Stomach (tissue), 4 donors: ENCODE measurements at regions not wholly inside any gene's neighbourhood (a gene's known extent, or its start where the extent isn't known, plus 50 kb on each side); places are given as distances from the start of the nearest gene placed in this dataset.

ENCODE experiments used
- EP300 ChIP-seq: sonication (generic); formaldehyde crosslinking; IDR thresholded peaks from one replicate; pipeline ENCODE4 v1.6.1; 2017; ENCODE audit warnings: antibody characterized with exemption
- POLR2AphosphoS5 ChIP-seq, 3 donors: sonication (generic); formaldehyde crosslinking; IDR thresholded peaks; one replicate each; pipeline ENCODE4 v1.6.1; 2016; ENCODE audit warnings: antibody characterized with exemption in 3 of 3

DNA sequence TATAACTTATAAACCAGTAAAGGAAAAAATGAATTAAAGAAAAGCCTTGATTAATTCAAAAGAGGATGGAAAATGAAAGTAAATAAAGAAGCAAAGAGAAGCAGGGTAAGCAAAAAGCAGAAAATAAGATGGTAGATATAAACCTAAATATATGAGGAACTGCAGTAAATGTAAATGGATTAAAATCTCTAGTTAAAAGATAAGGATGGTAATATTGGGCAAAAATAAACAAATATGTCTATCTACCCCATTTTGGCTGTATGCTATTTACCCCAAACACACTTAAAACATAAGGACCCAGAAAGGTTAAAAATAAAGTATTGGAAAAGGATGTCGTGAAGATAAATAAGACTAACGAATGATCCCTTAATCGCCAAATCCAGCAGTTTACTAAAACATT, 161.9 kb downstream of the FOXD2 start:
- TF ChIP-seq EP300 (no peak), POLR2AphosphoS5 (IDR thresholded peaks at IDR 0.05) (no peak)
